22Rv1 (cell line): ENCODE measurements at regions not wholly inside any gene's neighbourhood (a gene's known extent, or its start where the extent isn't known, plus 50 kb on each side); places are given as distances from the start of the nearest gene placed in this dataset.

ENCODE experiments used
- ZFX ChIP-seq: fragments of 450-650 bp; IDR thresholded peaks from 2 replicates; pipeline ENCODE4 v1.6.1; 2017; ENCODE audit warnings: antibody characterized with exemption, borderline replicate concordance
- TF ChIP-seq, protein P1 (sequence below): fragments of 450-650 bp; IDR thresholded peaks from 2 replicates; pipeline ENCODE4 v1.5.1; 2017; ENCODE audit warnings: mild to moderate bottlenecking

DNA sequence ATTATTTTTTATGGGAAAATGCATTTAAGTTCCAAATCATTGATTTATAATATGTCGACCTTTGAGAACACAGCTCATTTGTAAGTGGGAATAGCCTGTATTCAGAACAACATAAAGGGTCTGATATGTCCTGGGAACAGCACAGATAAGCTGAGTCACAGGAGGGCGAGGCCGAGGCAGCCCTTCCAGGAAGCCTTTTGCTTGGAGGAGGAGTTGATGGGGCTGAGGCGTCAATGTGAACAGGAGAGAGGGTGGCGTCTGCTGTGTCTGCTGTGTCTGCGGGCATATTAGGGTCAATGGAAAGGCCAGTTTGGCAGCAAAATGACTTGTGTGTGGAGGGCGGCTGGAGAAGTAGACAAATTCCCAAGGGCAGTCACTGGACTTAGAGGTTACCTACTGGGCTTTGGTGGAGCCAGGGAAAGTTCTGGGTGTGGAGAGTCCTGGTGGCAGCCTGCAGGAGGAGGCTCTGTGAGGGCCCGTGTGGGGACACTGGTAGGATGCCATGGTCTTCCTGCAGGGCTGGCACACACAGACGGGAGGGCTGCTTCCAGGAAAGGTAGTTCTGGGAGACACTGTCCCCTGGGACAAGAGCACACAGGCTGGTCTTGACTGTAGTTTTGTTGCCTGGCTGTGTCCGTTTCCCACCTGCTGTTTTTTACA is 128.1 kb downstream of the GLI2 start:
- TF ChIP-seq, protein P1, sequence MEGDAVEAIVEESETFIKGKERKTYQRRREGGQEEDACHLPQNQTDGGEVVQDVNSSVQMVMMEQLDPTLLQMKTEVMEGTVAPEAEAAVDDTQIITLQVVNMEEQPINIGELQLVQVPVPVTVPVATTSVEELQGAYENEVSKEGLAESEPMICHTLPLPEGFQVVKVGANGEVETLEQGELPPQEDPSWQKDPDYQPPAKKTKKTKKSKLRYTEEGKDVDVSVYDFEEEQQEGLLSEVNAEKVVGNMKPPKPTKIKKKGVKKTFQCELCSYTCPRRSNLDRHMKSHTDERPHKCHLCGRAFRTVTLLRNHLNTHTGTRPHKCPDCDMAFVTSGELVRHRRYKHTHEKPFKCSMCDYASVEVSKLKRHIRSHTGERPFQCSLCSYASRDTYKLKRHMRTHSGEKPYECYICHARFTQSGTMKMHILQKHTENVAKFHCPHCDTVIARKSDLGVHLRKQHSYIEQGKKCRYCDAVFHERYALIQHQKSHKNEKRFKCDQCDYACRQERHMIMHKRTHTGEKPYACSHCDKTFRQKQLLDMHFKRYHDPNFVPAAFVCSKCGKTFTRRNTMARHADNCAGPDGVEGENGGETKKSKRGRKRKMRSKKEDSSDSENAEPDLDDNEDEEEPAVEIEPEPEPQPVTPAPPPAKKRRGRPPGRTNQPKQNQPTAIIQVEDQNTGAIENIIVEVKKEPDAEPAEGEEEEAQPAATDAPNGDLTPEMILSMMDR: no peak
- no peak for TF ChIP-seq ZFX
